Liver (tissue), 3 donors: ENCODE measurements at regions not wholly inside any gene's neighbourhood (a gene's known extent, or its start where the extent isn't known, plus 50 kb on each side); places are given as distances from the start of the nearest gene placed in this dataset.

ENCODE experiments used
- ATF3 ChIP-seq: IDR thresholded peaks from 2 replicates; pipeline ENCODE4 v1.6.1; 2016; ENCODE audit warnings: antibody characterized with exemption
- EGR1 ChIP-seq, 2 donors: IDR thresholded peaks; 2 replicates each; pipeline ENCODE4 v1.6.1; 2016 to 2018; ENCODE audit warnings: antibody characterized with exemption in 2 of 2, low read depth in 2 of 2
- FOXA2 ChIP-seq: IDR thresholded peaks from 2 replicates; pipeline ENCODE4 v1.6.1; 2016; ENCODE audit warnings: antibody characterized with exemption
- GABPA ChIP-seq, 2 donors: IDR thresholded peaks in 1 of 2; conservative IDR thresholded peaks in 1 of 2; 2 replicates each; pipeline ENCODE4 v1.6.1; 2016; ENCODE audit warnings: antibody characterized with exemption in 2 of 2, mild to moderate bottlenecking in 1 of 2, moderate library complexity in 1 of 2
- RAD21 ChIP-seq, 2 donors: IDR thresholded peaks; 2 replicates each; pipeline ENCODE4 v1.6.1; 2016; ENCODE audit warnings: antibody characterized with exemption in 2 of 2, mild to moderate bottlenecking in 2 of 2
- REST ChIP-seq: IDR thresholded peaks from 2 replicates; pipeline ENCODE4 v1.6.1; 2016; ENCODE audit warnings: antibody characterized with exemption, mild to moderate bottlenecking
- RXRA ChIP-seq, 2 donors: IDR thresholded peaks; 2 replicates each; pipeline ENCODE4 v1.6.1; 2017 to 2018; ENCODE audit warnings: antibody characterized with exemption in 2 of 2, mild to moderate bottlenecking in 1 of 2
- SP1 ChIP-seq: IDR thresholded peaks from 2 replicates; pipeline ENCODE4 v1.6.1; 2018; ENCODE audit warnings: antibody characterized with exemption, mild to moderate bottlenecking
- TAF1 ChIP-seq: conservative IDR thresholded peaks from 2 replicates; pipeline ENCODE4 v1.6.1; 2016; ENCODE audit warnings: antibody characterized with exemption, mild to moderate bottlenecking
- YY1 ChIP-seq: IDR thresholded peaks from 2 replicates; pipeline ENCODE4 v1.6.1; 2016; ENCODE audit warnings: antibody characterized with exemption, mild to moderate bottlenecking
- TF ChIP-seq, protein P1 (sequence below): IDR thresholded peaks from 2 replicates; pipeline ENCODE4 v1.6.1; 2016; ENCODE audit warnings: antibody characterized with exemption
- TF ChIP-seq, protein P2 (sequence below): fragments of 150-350 bp; IDR thresholded peaks from 2 replicates; pipeline ENCODE4 v1.5.1; 2017; ENCODE audit warnings: improper control_type of control experiment, low read depth, low read length; ENCODE audit not compliant: missing input control
- donor health status: healthy.
- donor health status: healthy.

DNA sequence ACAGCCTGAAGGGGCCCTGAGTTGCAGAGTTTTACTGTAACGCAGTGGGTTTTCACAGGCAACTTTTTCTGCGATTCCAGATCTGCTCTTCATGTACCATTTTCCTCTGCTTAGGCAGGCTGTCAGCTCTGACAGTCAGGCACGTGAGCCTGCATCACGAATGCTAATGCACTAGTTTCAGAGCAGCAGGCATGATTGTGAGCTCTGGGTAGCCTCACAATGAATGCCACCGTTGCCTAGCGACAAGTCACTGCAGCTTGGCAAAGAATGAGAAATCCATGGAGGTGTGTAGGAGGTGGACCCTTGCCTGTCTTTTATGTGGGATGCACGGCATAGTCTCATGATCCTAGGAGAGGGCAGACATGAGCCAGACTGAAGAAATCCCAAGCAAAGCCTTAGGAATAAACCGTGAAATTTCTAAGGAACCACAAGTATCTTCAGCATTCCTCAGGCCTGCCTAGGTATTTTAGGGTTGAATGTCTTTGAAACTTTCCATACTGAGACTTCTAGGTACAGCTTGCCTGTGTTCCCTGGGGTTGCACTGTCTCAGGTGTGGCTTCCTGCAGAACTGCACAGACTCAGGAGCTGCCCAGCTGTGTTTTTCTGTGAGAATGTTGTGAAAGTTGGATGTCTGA lies 774.7 kb upstream of the TSPY4 start:
- TF ChIP-seq, protein P1, sequence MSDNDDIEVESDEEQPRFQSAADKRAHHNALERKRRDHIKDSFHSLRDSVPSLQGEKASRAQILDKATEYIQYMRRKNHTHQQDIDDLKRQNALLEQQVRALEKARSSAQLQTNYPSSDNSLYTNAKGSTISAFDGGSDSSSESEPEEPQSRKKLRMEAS: no peak
- TF ChIP-seq, protein P2, sequence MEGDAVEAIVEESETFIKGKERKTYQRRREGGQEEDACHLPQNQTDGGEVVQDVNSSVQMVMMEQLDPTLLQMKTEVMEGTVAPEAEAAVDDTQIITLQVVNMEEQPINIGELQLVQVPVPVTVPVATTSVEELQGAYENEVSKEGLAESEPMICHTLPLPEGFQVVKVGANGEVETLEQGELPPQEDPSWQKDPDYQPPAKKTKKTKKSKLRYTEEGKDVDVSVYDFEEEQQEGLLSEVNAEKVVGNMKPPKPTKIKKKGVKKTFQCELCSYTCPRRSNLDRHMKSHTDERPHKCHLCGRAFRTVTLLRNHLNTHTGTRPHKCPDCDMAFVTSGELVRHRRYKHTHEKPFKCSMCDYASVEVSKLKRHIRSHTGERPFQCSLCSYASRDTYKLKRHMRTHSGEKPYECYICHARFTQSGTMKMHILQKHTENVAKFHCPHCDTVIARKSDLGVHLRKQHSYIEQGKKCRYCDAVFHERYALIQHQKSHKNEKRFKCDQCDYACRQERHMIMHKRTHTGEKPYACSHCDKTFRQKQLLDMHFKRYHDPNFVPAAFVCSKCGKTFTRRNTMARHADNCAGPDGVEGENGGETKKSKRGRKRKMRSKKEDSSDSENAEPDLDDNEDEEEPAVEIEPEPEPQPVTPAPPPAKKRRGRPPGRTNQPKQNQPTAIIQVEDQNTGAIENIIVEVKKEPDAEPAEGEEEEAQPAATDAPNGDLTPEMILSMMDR: no peak
- TF ChIP-seq TAF1 (no peak), RAD21 (IDR thresholded peaks at IDR 0.05) (no peak), SP1 (no peak), ATF3 (no peak), EGR1 (IDR thresholded peaks at IDR 0.05; ENCODE audit: low read depth in 2 of 2) (no peak), YY1 (no peak), FOXA2 (no peak), REST (no peak), GABPA (IDR thresholded peaks at IDR 0.05 in 1 of 2, conservative IDR thresholded peaks at IDR 0.05 in 1 of 2) (no peak), RXRA (IDR thresholded peaks at IDR 0.05) (no peak)
